Liver (tissue), 8 donors: ENCODE measurements at regions not wholly inside any gene's neighbourhood (a gene's known extent, or its start where the extent isn't known, plus 50 kb on each side); places are given as distances from the start of the nearest gene placed in this dataset.

ENCODE experiments used
- DNase-seq: peaks from one replicate; pipeline ENCODE4 v3.0.0-alpha.2; 2017; ENCODE audit warnings: low spot score
- H3K27ac ChIP-seq, 2 donors: one replicate each; pipeline ENCODE4 v1.7.0; 2013; ENCODE audit warnings: inconsistent platforms in 2 of 2, low read length in 2 of 2, control low read depth in 1 of 2, low read depth in 1 of 2, mild to moderate bottlenecking in 1 of 2
- H3K27me3 ChIP-seq, 4 donors: one replicate each; pipeline versions ENCODE4 v1.6.1 to v1.7.0; 2013; ENCODE audit warnings: low read length in 3 of 4, inconsistent platforms in 1 of 4, mild to moderate bottlenecking in 1 of 4, moderate library complexity in 1 of 4; ENCODE audit not compliant: control insufficient read depth in 4 of 4, insufficient read depth in 4 of 4
- H3K36me3 ChIP-seq, 4 donors: one replicate each; pipeline versions ENCODE4 v1.6.1 to v1.7.0; 2013; ENCODE audit warnings: low read length in 3 of 4, mild to moderate bottlenecking in 3 of 4, low read depth in 1 of 4, moderate library complexity in 1 of 4; ENCODE audit not compliant: control insufficient read depth in 4 of 4, insufficient read depth in 3 of 4
- H3K4me1 ChIP-seq, 4 donors: one replicate each; pipeline versions ENCODE4 v1.6.1 to v1.7.0; 2013; ENCODE audit warnings: low read length in 3 of 4, mild to moderate bottlenecking in 3 of 4, moderate library complexity in 1 of 4; ENCODE audit not compliant: control insufficient read depth in 4 of 4, insufficient read depth in 4 of 4
- H3K4me3 ChIP-seq, 3 donors: one replicate each; pipeline versions ENCODE4 v1.6.1 to v1.7.0; 2013; ENCODE audit warnings: low read length in 3 of 3, control low read depth in 1 of 3, low read depth in 1 of 3, mild to moderate bottlenecking in 1 of 3
- H3K9ac ChIP-seq, 2 donors: one replicate each; pipeline ENCODE4 v1.7.0; 2013; ENCODE audit warnings: low read length in 2 of 2, mild to moderate bottlenecking in 2 of 2, moderate library complexity in 2 of 2, control low read depth in 1 of 2, low read depth in 1 of 2
- H3K9me3 ChIP-seq, 4 donors: one replicate each; pipeline versions ENCODE4 v1.6.1 to v1.7.0; 2013; ENCODE audit warnings: low read length in 3 of 4; ENCODE audit not compliant: control insufficient read depth in 4 of 4
- ATF3 ChIP-seq: IDR thresholded peaks from 2 replicates; pipeline ENCODE4 v1.6.1; 2016; ENCODE audit warnings: antibody characterized with exemption
- CTCF ChIP-seq: fragments of 150-350 bp; IDR thresholded peaks from 2 replicates; pipeline ENCODE4 v1.5.1; 2017; ENCODE audit warnings: improper control_type of control experiment, low read depth, low read length; ENCODE audit not compliant: missing input control
- FOXA1 ChIP-seq: IDR thresholded peaks from 2 replicates; pipeline ENCODE4 v1.6.1; 2016; ENCODE audit warnings: antibody characterized with exemption
- GABPA ChIP-seq, 2 donors: IDR thresholded peaks in 1 of 2; conservative IDR thresholded peaks in 1 of 2; 2 replicates each; pipeline ENCODE4 v1.6.1; 2016; ENCODE audit warnings: antibody characterized with exemption in 2 of 2, mild to moderate bottlenecking in 1 of 2, moderate library complexity in 1 of 2
- HNF4A ChIP-seq, 2 donors: conservative IDR thresholded peaks; 2 replicates each; pipeline ENCODE4 v1.6.1; 2016; ENCODE audit warnings: antibody characterized with exemption in 2 of 2, mild to moderate bottlenecking in 2 of 2
- HNF4G ChIP-seq: IDR thresholded peaks from 2 replicates; pipeline ENCODE4 v1.6.1; 2016; ENCODE audit warnings: antibody characterized with exemption
- JUND ChIP-seq, 2 donors: IDR thresholded peaks; 2 replicates each; pipeline ENCODE4 v1.6.1; 2016; ENCODE audit warnings: antibody characterized with exemption in 2 of 2
- MAX ChIP-seq: IDR thresholded peaks from 2 replicates; pipeline ENCODE4 v1.6.1; 2016; ENCODE audit warnings: antibody characterized with exemption
- NR2F2 ChIP-seq: IDR thresholded peaks from 2 replicates; pipeline ENCODE4 v1.6.1; 2016; ENCODE audit warnings: antibody characterized with exemption
- RAD21 ChIP-seq, 2 donors: IDR thresholded peaks; 2 replicates each; pipeline ENCODE4 v1.6.1; 2016; ENCODE audit warnings: antibody characterized with exemption in 2 of 2, mild to moderate bottlenecking in 2 of 2
- REST ChIP-seq: IDR thresholded peaks from 2 replicates; pipeline ENCODE4 v1.6.1; 2016; ENCODE audit warnings: antibody characterized with exemption, mild to moderate bottlenecking
- RXRA ChIP-seq, 2 donors: IDR thresholded peaks; 2 replicates each; pipeline ENCODE4 v1.6.1; 2017 to 2018; ENCODE audit warnings: antibody characterized with exemption in 2 of 2, mild to moderate bottlenecking in 1 of 2
- SP1 ChIP-seq: IDR thresholded peaks from 2 replicates; pipeline ENCODE4 v1.6.1; 2018; ENCODE audit warnings: antibody characterized with exemption, mild to moderate bottlenecking
- TAF1 ChIP-seq: conservative IDR thresholded peaks from 2 replicates; pipeline ENCODE4 v1.6.1; 2016; ENCODE audit warnings: antibody characterized with exemption, mild to moderate bottlenecking
- WGBS: extraction: QIAGEN DNeasy Blood & Tissue Kit; methylation state at CpG from one replicate; pipeline ENCODE4 v1.1.7; 2013; 5-methylcytosine and 5-hydroxymethylcytosine counted together
- donor health status: healthy.
- donor health status: healthy.
- donor health status: healthy.
- donor health status: healthy.
- donor health status: healthy.

GRCh38 chr10:6891924-6892323 lies 311.8 kb upstream of the PRKCQ start:
- WGBS: 88% methylated on average over 4 of the region's 4 CpGs
- no peak overlapping the region for H3K9ac ChIP-seq
- H3K27ac ChIP-seq: no peak overlapping the region
- H3K4me1 ChIP-seq: no peaks in the 10 kb centered on the region
- H3K9me3 ChIP-seq: no peaks in the 10 kb centered on the region
- no peak for DNase-seq
- H3K4me3 ChIP-seq: no peak overlapping the region
- H3K36me3 ChIP-seq: no peaks in the 10 kb centered on the region
- H3K27me3 ChIP-seq: peaks cover 0 to 2% (median 0%) of the 10 kb centered on the region in 4 donors
- no peak for TF ChIP-seq FOXA1

- 69% methylated on average over 3 of the region's 3 CpGs for WGBS
Measured at GRCh38 chr10:6889718-6890117, 309.6 kb upstream of the PRKCQ start.

More at GRCh38 chr10:6889718-6890117, 309.6 kb upstream of the PRKCQ start:
- Histone ChIP-seq H3K27me3 (peaks cover 0 to 2% (median 0%) of the 10 kb centered on the region in 4 donors), H3K9ac (no peak overlapping the region), H3K4me1 (no peaks in the 10 kb centered on the region), H3K27ac (no peak overlapping the region), H3K4me3 (no peak overlapping the region), H3K9me3 (no peaks in the 10 kb centered on the region), H3K36me3 (no peaks in the 10 kb centered on the region)
- no peak for DNase-seq
- TF ChIP-seq CTCF (no peak), JUND (IDR thresholded peaks at IDR 0.05) (no peak), ATF3 (no peak), REST (no peak), TAF1 (no peak), HNF4A (conservative IDR thresholded peaks at IDR 0.05) (no peak), HNF4G (no peak), RAD21 (IDR thresholded peaks at IDR 0.05) (no peak), RXRA (IDR thresholded peaks at IDR 0.05) (no peak), SP1 (no peak), MAX (no peak), FOXA1 (no peak), GABPA (IDR thresholded peaks at IDR 0.05 in 1 of 2, conservative IDR thresholded peaks at IDR 0.05 in 1 of 2) (no peak), NR2F2 (no peak)
